ENCODE measurements at regions not wholly inside any gene's neighbourhood (a gene's known extent, or its start where the extent isn't known, plus 50 kb on each side); places are given as distances from the start of the nearest gene placed in this dataset.

- FAIRE-seq (no peak), DNase-seq (ENCODE audit: insufficient read length, low spot score) (no peak)
These were observed 131.4 kb upstream of the UBASH3B start for GRCh38 chr11:122523846-122524805.

DNA sequence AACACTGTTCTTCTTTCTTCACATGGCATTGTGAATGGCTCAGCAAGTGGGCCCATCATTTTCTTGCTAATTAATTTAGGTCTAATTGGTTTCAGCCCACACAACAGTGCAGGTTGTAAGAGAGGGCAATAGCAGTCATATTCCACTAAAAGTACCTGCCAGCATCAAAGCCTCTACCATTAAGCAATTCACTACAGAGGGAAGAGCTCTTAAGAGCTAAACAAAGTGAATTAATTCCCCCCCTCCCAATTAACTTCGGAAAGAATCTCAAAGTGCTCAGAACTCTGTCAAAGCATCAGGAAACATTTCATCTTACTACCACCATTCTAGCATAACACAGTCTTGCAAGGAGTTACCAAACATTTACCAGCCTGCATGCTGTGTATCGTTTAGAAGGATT lies 133.9 kb upstream of the UBASH3B start:
- no peak for FAIRE-seq

DNA sequence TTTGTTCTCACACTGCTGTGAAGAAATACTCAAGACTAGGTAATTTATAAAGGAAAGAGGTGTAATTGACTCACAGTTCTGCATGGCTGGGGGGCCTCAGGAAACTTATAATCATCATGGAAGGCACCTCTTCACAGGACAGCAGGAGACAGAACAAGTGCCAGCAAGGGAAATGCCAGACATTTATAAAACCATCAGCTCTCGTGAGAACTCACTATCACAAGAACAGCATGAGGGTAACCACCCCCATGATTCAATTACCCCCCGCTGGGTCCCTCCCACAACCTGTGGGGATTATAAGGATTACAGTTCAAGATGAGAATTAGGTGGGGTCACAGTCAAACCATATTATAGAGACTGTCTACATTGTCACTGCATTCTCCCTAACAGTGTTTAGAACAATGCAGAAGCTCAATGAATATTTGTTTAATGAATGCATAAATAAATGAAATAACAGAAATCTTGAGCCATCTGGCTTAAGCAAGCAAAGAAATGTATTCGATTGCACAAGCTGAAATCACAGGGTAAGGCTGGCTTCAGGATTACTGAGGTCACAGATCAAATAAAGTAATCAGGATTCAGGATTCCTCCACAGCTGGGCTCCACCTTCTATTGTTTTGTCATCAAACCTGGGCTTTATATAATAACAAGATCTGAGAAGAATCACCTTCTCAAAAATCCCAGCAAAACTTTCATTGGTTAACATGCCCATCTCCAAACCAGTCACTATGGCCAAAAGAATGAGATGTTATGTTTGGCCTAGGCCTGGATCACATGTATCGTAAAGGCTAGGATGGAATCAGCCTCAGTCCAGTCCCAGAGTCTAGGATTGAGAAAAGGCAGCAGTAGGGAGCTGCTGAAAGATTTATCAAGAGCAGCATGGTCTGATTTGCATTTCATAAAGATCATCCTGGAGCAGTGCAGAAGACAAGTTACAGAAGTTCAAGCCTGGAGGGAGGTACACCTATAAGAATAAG lies 137.8 kb upstream of the UBASH3B start:
- DNase-seq (ENCODE audit: insufficient read length, low spot score) (no peak), FAIRE-seq (no peak)

More for the DNA sequence above, 133.9 kb upstream of the UBASH3B start:
- DNase-seq (ENCODE audit: insufficient read length, low spot score) = no peak

GRCh38 chr11:122516686-122517085 lies 138.8 kb upstream of the UBASH3B start:
- DNase-seq (ENCODE audit: insufficient read length, low spot score) (no peak), FAIRE-seq (no peak)

- FAIRE-seq = no peak
- no peak for DNase-seq (ENCODE audit: insufficient read length, low spot score)
These were observed 141.5 kb upstream of the UBASH3B start for GRCh38 chr11:122513997-122514396.

DNA sequence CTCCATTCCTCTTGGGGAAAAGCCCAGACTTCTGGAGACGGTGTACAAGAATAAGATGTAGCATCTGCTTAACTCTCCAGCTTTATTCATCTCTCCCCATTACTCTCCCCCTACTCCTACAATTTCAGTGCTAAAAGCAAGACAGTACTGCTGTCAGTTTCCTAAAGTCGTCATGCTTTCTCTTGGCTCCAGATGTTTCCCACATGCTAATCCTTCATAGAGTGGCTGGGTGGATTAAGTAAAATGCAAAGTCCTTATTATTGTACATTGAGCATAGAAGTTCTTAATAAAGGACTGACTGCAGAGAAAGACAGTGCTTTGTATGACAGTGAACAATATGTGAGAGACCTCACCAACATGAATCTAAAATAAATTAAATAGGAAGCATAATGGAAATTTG lies 142.2 kb upstream of the UBASH3B start:
- no peak for FAIRE-seq

DNA sequence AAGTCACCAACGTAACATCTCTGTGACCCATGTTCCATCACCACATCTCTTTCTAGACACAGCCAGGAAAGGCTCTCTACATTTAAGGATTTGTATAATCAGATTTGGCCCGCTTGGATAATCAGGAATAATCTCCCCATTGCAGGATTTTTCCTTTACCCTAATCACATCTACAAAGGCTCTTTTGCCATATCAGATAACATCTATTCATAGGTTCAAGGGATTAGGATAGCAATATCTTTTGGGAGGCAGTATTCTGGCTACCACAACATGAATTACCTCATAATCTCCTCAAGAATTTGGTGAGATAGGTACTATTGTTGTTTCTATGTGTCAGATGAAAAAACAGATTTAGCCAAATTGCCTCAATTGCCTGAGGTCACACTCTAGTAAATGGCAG lies 142.8 kb upstream of the UBASH3B start:
- FAIRE-seq (no peak), DNase-seq (ENCODE audit: insufficient read length, low spot score) (no peak)

More for the DNA sequence above, 142.2 kb upstream of the UBASH3B start:
- DNase-seq (ENCODE audit: insufficient read length, low spot score) = no peak

GRCh38 chr11:122509899-122510298 lies 145.6 kb upstream of the UBASH3B start:
- FAIRE-seq (no peak), DNase-seq (ENCODE audit: insufficient read length, low spot score) (no peak)

- DNase-seq (ENCODE audit: insufficient read length, low spot score) = no peak
- no peak for FAIRE-seq
These were observed 146.4 kb upstream of the UBASH3B start for GRCh38 chr11:122509091-122509490.

- peak; percentile 99 for FAIRE-seq
These were observed 150.1 kb upstream of the UBASH3B start for GRCh38 chr11:122505304-122506006.

GRCh38 chr11:122494221-122494620 lies 161.3 kb upstream of the UBASH3B start:
- FAIRE-seq (no peak), DNase-seq (ENCODE audit: insufficient read length, low spot score) (no peak)

More at GRCh38 chr11:122505304-122506006, 150.1 kb upstream of the UBASH3B start:
- peak; percentile 83 for DNase-seq (ENCODE audit: insufficient read length, low spot score)

DNA sequence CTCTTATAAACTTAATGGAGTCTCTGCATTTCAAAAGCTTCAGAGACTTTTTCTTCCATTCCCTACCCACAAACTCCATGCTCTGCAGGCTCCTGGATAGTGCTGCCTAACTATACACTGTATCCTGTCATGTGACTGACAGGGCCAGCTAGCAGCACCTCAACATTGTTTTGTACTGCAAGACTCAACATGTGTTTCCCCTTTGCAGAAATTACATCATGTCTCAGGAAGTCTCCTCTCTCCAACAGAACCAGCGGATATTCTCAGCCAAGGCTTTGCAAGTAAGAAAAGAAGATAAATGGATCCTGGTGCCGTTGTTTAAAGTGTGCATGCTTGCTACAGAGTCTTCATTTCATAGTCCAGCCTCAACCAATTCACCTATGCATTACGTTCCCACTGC lies 164.0 kb upstream of the UBASH3B start:
- no peak for DNase-seq (ENCODE audit: insufficient read length, low spot score)
- FAIRE-seq = no peak

DNA sequence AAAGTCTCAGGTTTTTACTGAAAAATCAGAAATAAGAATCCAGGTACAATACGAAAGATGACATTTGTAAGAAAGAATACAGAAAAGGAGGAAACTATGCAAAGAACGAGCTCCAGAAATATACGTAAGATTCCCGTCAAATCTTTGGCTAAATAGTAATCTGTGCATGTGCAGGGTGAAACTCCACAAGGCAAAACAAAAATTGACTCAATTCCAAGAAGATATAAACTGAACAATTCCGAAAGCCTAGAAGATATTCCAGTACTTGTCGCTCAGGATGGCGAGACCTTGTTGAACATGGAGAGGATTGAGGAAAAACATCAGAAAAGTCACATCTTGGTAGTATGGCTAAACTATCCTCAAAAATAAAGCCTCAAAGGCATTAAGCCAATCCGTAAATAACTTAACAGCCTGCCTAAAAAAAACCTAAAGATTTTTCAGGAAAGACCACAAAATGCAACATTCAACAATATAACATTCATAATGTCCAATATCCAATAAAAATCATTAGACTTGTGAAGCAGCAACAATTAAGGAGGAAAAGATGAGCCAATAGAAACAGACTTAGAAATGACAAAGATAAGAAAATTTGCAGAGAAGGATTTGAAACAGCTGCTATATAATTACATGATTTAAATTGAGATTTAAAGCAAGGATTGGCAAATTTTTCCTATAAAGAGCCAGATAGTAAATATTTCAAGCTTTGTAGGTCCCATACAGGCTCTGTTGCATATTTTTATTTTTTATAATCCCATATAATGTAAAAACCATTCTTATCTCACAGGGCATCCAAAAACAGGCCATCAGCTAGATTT lies 166.4 kb upstream of the UBASH3B start:
- FAIRE-seq = no peak
- no peak for DNase-seq (ENCODE audit: insufficient read length, low spot score)

- FAIRE-seq (no peak), DNase-seq (ENCODE audit: insufficient read length, low spot score) (no peak)
These were observed 167.9 kb upstream of the UBASH3B start for GRCh38 chr11:122487669-122488068.

GRCh38 chr11:122486793-122487495 lies 168.6 kb upstream of the UBASH3B start:
- no peak for DNase-seq (ENCODE audit: insufficient read length, low spot score)
- FAIRE-seq = no peak

- FAIRE-seq = no peak
These were observed 176.5 kb upstream of the UBASH3B start for GRCh38 chr11:122478986-122479385.

DNA sequence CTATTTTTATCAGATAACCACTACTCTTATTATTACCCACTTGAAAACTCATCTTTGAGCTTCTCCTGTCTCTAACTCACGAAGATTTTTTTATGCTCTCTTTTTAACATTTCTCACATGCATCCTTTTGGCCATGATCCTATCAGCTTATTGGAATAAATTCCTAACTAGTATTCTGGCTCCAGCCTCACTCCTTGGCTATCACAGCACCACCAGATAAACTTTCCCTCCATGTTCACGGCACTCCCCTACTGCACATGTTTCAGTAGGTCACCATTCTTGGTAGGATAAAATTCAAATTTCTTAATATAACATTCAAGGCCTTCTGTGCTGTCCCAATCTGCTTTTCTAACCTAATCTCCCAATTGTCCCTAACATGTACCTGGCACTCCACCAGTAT lies 186.6 kb upstream of the UBASH3B start:
- FAIRE-seq = no peak
- DNase-seq (ENCODE audit: insufficient read length, low spot score) = no peak

More at GRCh38 chr11:122478986-122479385, 176.5 kb upstream of the UBASH3B start:
- no peak for DNase-seq (ENCODE audit: insufficient read length, low spot score)

- FAIRE-seq (no peak), DNase-seq (ENCODE audit: insufficient read length, low spot score) (no peak)
These were observed 192.0 kb upstream of the UBASH3B start for GRCh38 chr11:122463530-122463929.

DNA sequence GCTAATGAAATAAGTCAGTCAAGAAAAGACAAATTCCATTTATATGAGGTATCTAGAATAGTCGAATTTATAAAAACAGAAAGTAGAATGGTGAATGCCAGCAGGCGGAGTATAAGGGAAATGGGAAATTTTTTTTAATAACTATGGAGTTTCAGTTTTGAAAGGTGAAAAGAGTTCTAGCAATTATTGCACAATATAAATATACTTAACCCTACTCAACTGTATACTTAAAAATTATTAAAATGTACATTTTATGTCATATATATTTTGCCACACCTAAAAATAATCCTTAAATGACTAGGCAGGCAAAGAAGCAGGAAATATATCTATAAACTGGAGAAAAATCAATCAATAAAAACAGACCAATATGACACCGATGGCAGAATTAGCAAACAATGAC lies 196.5 kb upstream of the UBASH3B start:
- no peak for DNase-seq (ENCODE audit: insufficient read length, low spot score)
- FAIRE-seq = no peak

Data from HTR-8/SVneo (cell line).